Right atrium auricular region (tissue), 2 donors: ENCODE measurements at regions not wholly inside any gene's neighbourhood (a gene's known extent, or its start where the extent isn't known, plus 50 kb on each side); places are given as distances from the start of the nearest gene placed in this dataset.

Source experiments
- DNase-seq: peaks from one replicate; pipeline ENCODE4 v3.0.0-alpha.2; 2019; ENCODE audit warnings: low spot score
- H3K27ac ChIP-seq, 2 donors: fragments of 200-600 bp; sonication (generic); 1 replicate in 1 of 2; 2 replicates in 1 of 2; pipeline ENCODE4 v1.5.1; 2016 to 2019
- H3K27me3 ChIP-seq, 2 donors: fragments of 200-600 bp; sonication (generic); one replicate each; pipeline versions ENCODE4 v1.5.1 to v1.6.0; 2017 to 2019
- H3K36me3 ChIP-seq: fragments of 200-600 bp; sonication (generic); one replicate; pipeline ENCODE4 v1.5.1; 2016
- H3K4me1 ChIP-seq, 2 donors: fragments of 200-600 bp; sonication (generic); one replicate each; pipeline versions ENCODE4 v1.5.1 to v1.6.0; 2017 to 2019
- H3K4me3 ChIP-seq, 2 donors: fragments of 200-600 bp; sonication (generic); 1 replicate in 1 of 2; 2 replicates in 1 of 2; pipeline ENCODE4 v1.5.1; 2017 to 2019; ENCODE audit warnings: mild to moderate bottlenecking in 1 of 2, moderate library complexity in 1 of 2
- H3K9me3 ChIP-seq, 2 donors: fragments of 200-600 bp; sonication (generic); one replicate each; pipeline ENCODE4 v1.5.1; 2019
- CTCF ChIP-seq, 2 donors: fragments of 200-600 bp; sonication (generic); IDR thresholded peaks; one replicate each; pipeline ENCODE4 v1.5.1; 2019; ENCODE audit warnings: antibody characterized with exemption in 2 of 2

- no peaks in the 10 kb centered on the region for H3K36me3 ChIP-seq
- no peak for TF ChIP-seq CTCF (IDR thresholded peaks at IDR 0.05)
- H3K4me3 ChIP-seq: no peak overlapping the region
- no peak for DNase-seq
- no peaks in the 10 kb centered on the region for H3K27me3 ChIP-seq
- no peaks in the 10 kb centered on the region for H3K9me3 ChIP-seq
- H3K27ac ChIP-seq: no peak overlapping the region
- no peaks in the 10 kb centered on the region for H3K4me1 ChIP-seq
These were observed 601.7 kb downstream of the BRINP1 start for GRCh38 chr9:118767571-118767970.

- no peak for TF ChIP-seq CTCF (IDR thresholded peaks at IDR 0.05)
- no peak for DNase-seq
- Histone ChIP-seq H3K4me1 (no peaks in the 10 kb centered on the region), H3K27ac (no peak overlapping the region), H3K36me3 (no peaks in the 10 kb centered on the region), H3K9me3 (peaks cover 0 to 5% of the 10 kb centered on the region in 2 donors), H3K4me3 (no peak overlapping the region), H3K27me3 (no peaks in the 10 kb centered on the region)
These were observed 586.3 kb downstream of the BRINP1 start for GRCh38 chr9:118782790-118783463.

GRCh38 chr9:118784033-118784432 lies 585.2 kb downstream of the BRINP1 start:
- Histone ChIP-seq H3K27me3 (no peaks in the 10 kb centered on the region), H3K36me3 (no peaks in the 10 kb centered on the region), H3K9me3 (peaks cover 0 to 5% of the 10 kb centered on the region in 2 donors), H3K4me3 (no peak overlapping the region), H3K27ac (no peak overlapping the region), H3K4me1 (no peaks in the 10 kb centered on the region)
- TF ChIP-seq CTCF (IDR thresholded peaks at IDR 0.05): no peak
- DNase-seq: no peak

GRCh38 chr9:118785456-118785855 lies 583.8 kb downstream of the BRINP1 start:
- H3K36me3 ChIP-seq: no peaks in the 10 kb centered on the region
- no peak for TF ChIP-seq CTCF (IDR thresholded peaks at IDR 0.05)
- no peak for DNase-seq
- H3K9me3 ChIP-seq: peaks cover 0 to 2% of the 10 kb centered on the region in 2 donors
- H3K4me3 ChIP-seq: no peak overlapping the region
- H3K27ac ChIP-seq: no peak overlapping the region
- no peaks in the 10 kb centered on the region for H3K27me3 ChIP-seq
- no peaks in the 10 kb centered on the region for H3K4me1 ChIP-seq

GRCh38 chr9:118786877-118787276 lies 582.4 kb downstream of the BRINP1 start:
- Histone ChIP-seq H3K4me1 (no peaks in the 10 kb centered on the region), H3K9me3 (no peaks in the 10 kb centered on the region), H3K27me3 (no peaks in the 10 kb centered on the region), H3K36me3 (no peaks in the 10 kb centered on the region), H3K4me3 (no peak overlapping the region), H3K27ac (no peak overlapping the region)
- no peak for DNase-seq
- TF ChIP-seq CTCF (IDR thresholded peaks at IDR 0.05): no peak

- Histone ChIP-seq H3K36me3 (no peaks in the 10 kb centered on the region), H3K4me1 (no peaks in the 10 kb centered on the region), H3K9me3 (no peaks in the 10 kb centered on the region), H3K27ac (no peak overlapping the region), H3K4me3 (no peak overlapping the region), H3K27me3 (no peaks in the 10 kb centered on the region)
- no peak for DNase-seq
- TF ChIP-seq CTCF (IDR thresholded peaks at IDR 0.05): no peak
These were observed 560.0 kb downstream of the BRINP1 start for GRCh38 chr9:118809160-118809625.
